ENCODE measurements at regions not wholly inside any gene's neighbourhood (a gene's known extent, or its start where the extent isn't known, plus 50 kb on each side); places are given as distances from the start of the nearest gene placed in this dataset.

DNA sequence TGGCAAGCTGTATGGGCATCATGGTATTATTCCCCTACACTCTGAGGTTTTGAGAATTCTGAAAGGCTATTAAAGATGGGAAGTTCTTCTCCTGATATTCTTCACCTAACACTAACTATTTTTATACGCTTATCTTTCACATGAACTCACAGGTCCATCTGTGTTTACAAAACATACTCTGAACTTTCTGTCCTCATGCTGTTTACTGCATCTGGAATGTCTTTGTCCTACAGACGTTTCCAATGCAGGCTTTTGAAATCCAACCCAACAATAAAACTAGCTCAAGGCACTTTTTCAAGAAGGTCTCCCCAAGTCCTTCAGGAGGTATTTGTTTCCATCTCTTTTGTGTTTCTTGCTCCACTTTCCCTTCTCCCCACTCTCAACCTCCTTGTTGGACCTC, 60.5 kb upstream of the MLIP start:
- Mint-ChIP-seq H3K9me3 (no peaks in the 10 kb centered on the region), H3K4me3 (no peak overlapping the region), H3K27ac (no peak overlapping the region), H3K36me3 (no peaks in the 10 kb centered on the region), H3K27me3 (peaks cover 0 to 2% (median 0%) of the 10 kb centered on the region in 5 donors), H3K4me1 (no peaks in the 10 kb centered on the region)
- ATAC-seq: no peak
- POLR2A ChIA-PET: no interaction called here
- no peak for DNase-seq

DNA sequence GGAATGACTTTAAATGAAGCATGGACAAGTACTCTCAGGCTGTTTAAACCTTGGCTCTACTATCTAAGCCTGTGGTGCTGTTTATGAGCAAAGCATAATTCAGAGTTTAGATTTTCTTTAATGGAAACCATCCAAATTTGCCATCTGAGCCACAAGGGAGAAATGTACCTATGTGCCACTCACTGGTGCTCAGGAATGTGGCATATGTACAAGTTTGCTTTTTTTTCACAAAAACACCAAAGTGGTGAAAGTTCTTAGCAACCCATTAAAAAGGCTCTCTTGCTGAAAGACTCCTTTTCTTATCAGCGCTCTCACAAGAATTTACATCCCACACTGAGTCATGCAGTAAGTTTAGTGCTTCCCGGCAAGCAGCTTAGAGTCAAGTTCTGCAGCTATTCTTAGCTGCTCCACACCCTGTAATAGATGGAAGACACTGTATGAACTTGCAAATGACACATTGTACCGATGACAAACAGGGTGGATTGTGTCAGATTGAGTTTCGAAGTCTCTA, 57.3 kb upstream of the MLIP start:
- no peak for DNase-seq
- Mint-ChIP-seq H3K36me3 (no peaks in the 10 kb centered on the region), H3K4me1 (no peaks in the 10 kb centered on the region), H3K27ac (no peak overlapping the region), H3K4me3 (no peak overlapping the region), H3K27me3 (peaks cover 0 to 2% (median 0%) of the 10 kb centered on the region in 5 donors), H3K9me3 (peaks cover 0 to 2% (median 0%) of the 10 kb centered on the region in 9 donors)
- no peak for ATAC-seq
- POLR2A ChIA-PET: no interaction called here

DNA sequence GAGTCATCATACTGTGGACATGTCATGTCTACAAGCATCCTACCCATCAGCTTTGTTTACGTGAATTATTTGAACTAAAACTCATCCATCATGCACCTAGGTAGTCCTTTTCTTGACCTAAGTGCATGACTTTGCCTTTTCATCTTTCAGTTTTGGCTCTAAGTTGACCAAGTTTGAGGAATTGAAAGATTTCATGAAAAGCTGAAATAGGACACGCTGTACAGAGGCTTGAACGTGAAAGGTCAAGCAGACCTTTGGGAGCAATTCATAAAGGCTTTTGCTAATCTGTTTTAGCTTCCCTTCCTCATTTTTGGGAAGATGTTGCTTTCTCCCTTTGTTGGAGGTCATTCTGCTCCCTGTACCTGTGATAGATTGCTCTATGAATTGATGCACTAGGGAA, 55.1 kb upstream of the MLIP start:
- no peaks in the 10 kb centered on the region for H3K36me3 Mint-ChIP-seq
- no peak for ATAC-seq
- H3K4me1 Mint-ChIP-seq: no peaks in the 10 kb centered on the region
- H3K27ac Mint-ChIP-seq: no peak overlapping the region
- H3K4me3 Mint-ChIP-seq: no peak overlapping the region
- H3K9me3 Mint-ChIP-seq: peaks cover 0 to 2% (median 0%) of the 10 kb centered on the region in 9 donors
- POLR2A ChIA-PET: no interaction called here
- peaks cover 0 to 2% (median 0%) of the 10 kb centered on the region in 5 donors for H3K27me3 Mint-ChIP-seq
- DNase-seq: no peak

DNA sequence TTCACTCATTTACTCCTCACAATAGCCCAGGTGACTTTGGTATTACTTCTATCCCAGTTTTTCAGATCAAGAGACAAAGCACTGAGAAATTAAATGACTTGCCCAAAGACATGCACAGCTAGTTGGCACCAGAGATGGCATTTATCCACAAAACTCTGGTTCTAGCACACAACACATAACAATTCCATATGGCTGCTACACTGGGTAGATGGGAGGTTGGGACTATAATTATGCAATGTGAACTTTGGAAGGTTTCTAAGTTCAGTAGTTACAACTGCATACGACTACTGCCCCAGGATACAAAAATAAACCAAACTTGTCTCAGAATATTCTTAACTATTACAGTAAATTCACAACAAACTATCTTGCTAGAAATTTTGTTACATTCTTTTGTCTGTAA, 54.2 kb upstream of the MLIP start:
- POLR2A ChIA-PET: no interaction called here

DNA sequence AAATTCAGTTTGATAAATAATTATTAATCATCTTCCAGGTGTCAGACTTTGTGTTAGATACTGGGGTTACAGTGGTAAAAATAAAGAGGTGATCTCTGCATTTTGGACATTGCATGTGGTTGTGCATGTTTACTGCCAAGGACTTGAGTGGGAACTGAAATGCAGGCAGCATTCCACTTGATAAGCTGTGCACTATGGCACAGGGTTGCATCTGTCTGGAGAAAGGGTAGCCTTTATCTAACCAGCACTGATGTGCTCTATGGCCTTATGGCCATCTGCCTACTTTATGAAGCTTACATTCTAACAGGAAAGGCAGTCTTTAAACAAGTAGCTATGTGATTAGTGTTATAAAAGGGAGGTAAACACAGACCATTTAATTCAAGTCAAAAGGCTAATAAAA, 53.0 kb upstream of the MLIP start:
- H3K27ac Mint-ChIP-seq: no peak overlapping the region
- POLR2A ChIA-PET: no interaction called here
- H3K4me3 Mint-ChIP-seq: no peak overlapping the region
- H3K27me3 Mint-ChIP-seq: peaks cover 0 to 2% (median 0%) of the 10 kb centered on the region in 5 donors
- no peaks in the 10 kb centered on the region for H3K4me1 Mint-ChIP-seq
- peaks cover 0 to 2% (median 0%) of the 10 kb centered on the region in 9 donors for H3K9me3 Mint-ChIP-seq
- no peaks in the 10 kb centered on the region for H3K36me3 Mint-ChIP-seq
- DNase-seq (no peak), ATAC-seq (no peak)

More for the DNA sequence above, 54.2 kb upstream of the MLIP start:
- DNase-seq: no peak
- Mint-ChIP-seq H3K27ac (no peak overlapping the region), H3K27me3 (peaks cover 0 to 2% (median 0%) of the 10 kb centered on the region in 5 donors), H3K4me1 (no peaks in the 10 kb centered on the region), H3K4me3 (no peak overlapping the region), H3K36me3 (no peaks in the 10 kb centered on the region), H3K9me3 (peaks cover 0 to 2% (median 0%) of the 10 kb centered on the region in 9 donors)
- no peak for ATAC-seq

DNA sequence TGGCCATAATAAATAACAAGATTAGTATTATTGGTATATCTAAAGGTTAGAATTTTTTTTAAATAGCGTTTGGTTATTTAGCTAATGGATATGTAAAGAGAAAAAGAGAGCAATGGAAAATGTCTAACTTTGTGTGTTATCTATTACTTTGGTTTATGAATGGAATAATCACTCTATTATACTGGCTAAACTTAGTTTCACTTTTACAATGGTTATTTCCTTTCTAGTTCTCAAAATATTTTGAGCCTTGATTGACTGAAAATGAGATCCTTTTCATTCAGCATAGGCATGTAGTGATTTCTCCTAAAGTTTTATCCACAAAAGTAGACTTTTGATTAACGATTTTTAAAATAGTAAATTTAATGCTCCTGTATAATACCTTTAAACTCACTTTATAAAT, 51.6 kb upstream of the MLIP start:
- Mint-ChIP-seq H3K9me3 (peaks cover 0 to 2% (median 0%) of the 10 kb centered on the region in 9 donors), H3K27ac (no peak overlapping the region), H3K36me3 (no peaks in the 10 kb centered on the region), H3K4me1 (no peaks in the 10 kb centered on the region), H3K4me3 (no peak overlapping the region), H3K27me3 (peaks cover 0 to 2% (median 0%) of the 10 kb centered on the region in 5 donors)
- ATAC-seq: no peak
- POLR2A ChIA-PET: no interaction called here
- no peak for DNase-seq

DNA sequence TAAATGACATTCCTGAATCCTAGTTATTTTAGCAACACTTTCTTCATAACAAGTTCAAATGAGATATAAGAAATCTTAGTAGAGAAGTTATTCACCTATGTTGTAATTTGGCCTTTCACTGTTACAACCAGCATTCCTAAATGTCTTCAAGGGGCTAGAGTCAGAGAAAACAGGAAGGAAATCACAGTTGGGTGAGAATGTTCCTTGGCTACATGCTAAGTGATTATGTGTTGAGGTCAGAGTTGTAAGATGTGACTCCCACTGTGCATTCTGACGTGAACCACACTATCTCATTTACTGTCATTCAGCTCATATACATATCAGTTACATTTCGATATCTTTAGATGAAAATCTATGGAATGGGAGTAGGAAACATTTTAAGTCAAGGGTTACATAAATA, 51.0 kb upstream of the MLIP start:
- H3K27ac Mint-ChIP-seq: no peak overlapping the region
- H3K27me3 Mint-ChIP-seq: peaks cover 0 to 2% (median 0%) of the 10 kb centered on the region in 5 donors
- no peak overlapping the region for H3K4me3 Mint-ChIP-seq
- DNase-seq (no peak), ATAC-seq (no peak)
- H3K36me3 Mint-ChIP-seq: no peaks in the 10 kb centered on the region
- POLR2A ChIA-PET: no interaction called here
- H3K4me1 Mint-ChIP-seq: no peaks in the 10 kb centered on the region
- H3K9me3 Mint-ChIP-seq: peaks cover 0 to 2% (median 0%) of the 10 kb centered on the region in 9 donors
